GM12875 (cell line): ENCODE measurements at regions not wholly inside any gene's neighbourhood (a gene's known extent, or its start where the extent isn't known, plus 50 kb on each side); places are given as distances from the start of the nearest gene placed in this dataset.
A peak's percentile ranks its signal among the peaks of the same experiment; 100 is the strongest.

Experiments used
- H3K4me3 ChIP-seq: one replicate; pipeline ENCODE4 v1.5.1; 2011; ENCODE audit warnings: low read depth, low read length, control low read depth
- CTCF ChIP-seq: IDR thresholded peaks from 2 replicates; pipeline ENCODE4 v1.5.1; 2011; ENCODE audit warnings: low read depth, mild to moderate bottlenecking, control low read depth, inconsistent platforms, low read length, moderate library complexity, borderline replicate concordance; ENCODE audit not compliant: insufficient read depth

GRCh38 chr10:84059526-84059925 lies 79.8 kb upstream of the GHITM start:
- no peak overlapping the region for H3K4me3 ChIP-seq
- 0 out of 2 replicates have a peak, but pooled peaks have one; percentile 8 for TF ChIP-seq CTCF

- H3K4me3 ChIP-seq = no peak overlapping the region
- no peak for TF ChIP-seq CTCF
Observed at GRCh38 chr10:84063440-84063839, 75.9 kb upstream of the GHITM start.

- no peak overlapping the region for H3K4me3 ChIP-seq
- no peak for TF ChIP-seq CTCF
Observed at GRCh38 chr10:84065804-84066601, 73.3 kb upstream of the GHITM start.

GRCh38 chr10:84074521-84074920 lies 64.8 kb upstream of the GHITM start:
- no peak for TF ChIP-seq CTCF

GRCh38 chr10:84075226-84076046 lies 63.9 kb upstream of the GHITM start:
- H3K4me3 ChIP-seq = no peak overlapping the region
- no peak for TF ChIP-seq CTCF

More at GRCh38 chr10:84074521-84074920, 64.8 kb upstream of the GHITM start:
- H3K4me3 ChIP-seq = no peak overlapping the region

- no peak for TF ChIP-seq CTCF
- H3K4me3 ChIP-seq = no peak overlapping the region
Observed at GRCh38 chr10:84076047-84076388, 63.3 kb upstream of the GHITM start.
